ENCODE measurements at regions not wholly inside any gene's neighbourhood (a gene's known extent, or its start where the extent isn't known, plus 50 kb on each side); places are given as distances from the start of the nearest gene placed in this dataset.

- Histone ChIP-seq H4K20me1 (ENCODE audit: insufficient read depth, low read length) (no peaks in the 10 kb centered on the region), H3K4me1 (ENCODE audit: low read length) (peaks cover 12% of the 10 kb centered on the region), H3K27me3 (replicated peaks; ENCODE audit: insufficient read depth, low read length) (no peaks in the 10 kb centered on the region), H3K9me3 (replicated peaks; ENCODE audit: insufficient read depth, low read length) (no peaks in the 10 kb centered on the region), H3K4me3 (ENCODE audit: low read length) (no peak overlapping the region), H3K4me2 (ENCODE audit: low read depth, low read length) (no peak overlapping the region), H3K27ac (ENCODE audit: low read length) (no peak overlapping the region), H3F3A (ENCODE audit: insufficient read depth, low read length) (no peaks in the 10 kb centered on the region), H3K9ac (ENCODE audit: low read length) (no peak overlapping the region), H3K9me2 (replicated peaks; ENCODE audit: insufficient read depth, low read length) (no peaks in the 10 kb centered on the region), H3K36me3 (replicated peaks; ENCODE audit: insufficient read depth, low read length) (no peaks in the 10 kb centered on the region), H2AFZ (ENCODE audit: low read length) (no peak overlapping the region), H3K79me2 (ENCODE audit: low read length) (no peaks in the 10 kb centered on the region)
- TF ChIP-seq EZH2phosphoT487 (IDR thresholded peaks at IDR 0.05; ENCODE audit: low read length) (no peak), EZH2 (optimal IDR thresholded peaks at IDR 0.05; ENCODE audit: low read depth, low read length) (no peak)
- TF ChIP-seq, protein P1, sequence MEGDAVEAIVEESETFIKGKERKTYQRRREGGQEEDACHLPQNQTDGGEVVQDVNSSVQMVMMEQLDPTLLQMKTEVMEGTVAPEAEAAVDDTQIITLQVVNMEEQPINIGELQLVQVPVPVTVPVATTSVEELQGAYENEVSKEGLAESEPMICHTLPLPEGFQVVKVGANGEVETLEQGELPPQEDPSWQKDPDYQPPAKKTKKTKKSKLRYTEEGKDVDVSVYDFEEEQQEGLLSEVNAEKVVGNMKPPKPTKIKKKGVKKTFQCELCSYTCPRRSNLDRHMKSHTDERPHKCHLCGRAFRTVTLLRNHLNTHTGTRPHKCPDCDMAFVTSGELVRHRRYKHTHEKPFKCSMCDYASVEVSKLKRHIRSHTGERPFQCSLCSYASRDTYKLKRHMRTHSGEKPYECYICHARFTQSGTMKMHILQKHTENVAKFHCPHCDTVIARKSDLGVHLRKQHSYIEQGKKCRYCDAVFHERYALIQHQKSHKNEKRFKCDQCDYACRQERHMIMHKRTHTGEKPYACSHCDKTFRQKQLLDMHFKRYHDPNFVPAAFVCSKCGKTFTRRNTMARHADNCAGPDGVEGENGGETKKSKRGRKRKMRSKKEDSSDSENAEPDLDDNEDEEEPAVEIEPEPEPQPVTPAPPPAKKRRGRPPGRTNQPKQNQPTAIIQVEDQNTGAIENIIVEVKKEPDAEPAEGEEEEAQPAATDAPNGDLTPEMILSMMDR (IDR thresholded peaks at IDR 0.05; ENCODE audit: low read length) = no peak
- DNase-seq = no peak
Measured at GRCh38 chr10:62614389-62615157, 189.9 kb upstream of the ADO start.

GRCh38 chr10:62616885-62617590 lies 187.5 kb upstream of the ADO start:
- Histone ChIP-seq H2AFZ (ENCODE audit: low read length) (no peak overlapping the region), H3K4me2 (ENCODE audit: low read depth, low read length) (no peak overlapping the region), H3K9me3 (replicated peaks; ENCODE audit: insufficient read depth, low read length) (no peaks in the 10 kb centered on the region), H3K9me2 (replicated peaks; ENCODE audit: insufficient read depth, low read length) (no peaks in the 10 kb centered on the region), H3F3A (ENCODE audit: insufficient read depth, low read length) (no peaks in the 10 kb centered on the region), H3K36me3 (replicated peaks; ENCODE audit: insufficient read depth, low read length) (no peaks in the 10 kb centered on the region), H3K27me3 (replicated peaks; ENCODE audit: insufficient read depth, low read length) (no peaks in the 10 kb centered on the region), H3K27ac (ENCODE audit: low read length) (no peak overlapping the region), H3K79me2 (ENCODE audit: low read length) (no peaks in the 10 kb centered on the region), H3K4me1 (ENCODE audit: low read length) (peaks cover 8% of the 10 kb centered on the region; the same call in 1 of the 2 replicates), H3K9ac (ENCODE audit: low read length) (no peak overlapping the region), H3K4me3 (ENCODE audit: low read length) (no peak overlapping the region), H4K20me1 (ENCODE audit: insufficient read depth, low read length) (no peaks in the 10 kb centered on the region)
- TF ChIP-seq, protein P1 (IDR thresholded peaks at IDR 0.05; ENCODE audit: low read length) = 0 out of 2 replicates have a peak, but pooled peaks have one; percentile 9
- no peak for TF ChIP-seq EZH2 (optimal IDR thresholded peaks at IDR 0.05; ENCODE audit: low read depth, low read length)
- no peak for DNase-seq

- H3K9ac ChIP-seq (ENCODE audit: low read length) = no peak overlapping the region
- peaks cover 8% of the 10 kb centered on the region; the same call in 1 of the 2 replicates for H3K4me1 ChIP-seq (ENCODE audit: low read length)
- H3K27ac ChIP-seq (ENCODE audit: low read length) = no peak overlapping the region
- H4K20me1 ChIP-seq (ENCODE audit: insufficient read depth, low read length) = no peaks in the 10 kb centered on the region
- H3K27me3 ChIP-seq (replicated peaks; ENCODE audit: insufficient read depth, low read length) = no peaks in the 10 kb centered on the region
- DNase-seq = no peak
- no peak overlapping the region for H3K4me2 ChIP-seq (ENCODE audit: low read depth, low read length)
- no peaks in the 10 kb centered on the region for H3K9me3 ChIP-seq (replicated peaks; ENCODE audit: insufficient read depth, low read length)
- TF ChIP-seq EZH2phosphoT487 (IDR thresholded peaks at IDR 0.05; ENCODE audit: low read length) (no peak), EZH2 (optimal IDR thresholded peaks at IDR 0.05; ENCODE audit: low read depth, low read length) (no peak)
- TF ChIP-seq, protein P1 (IDR thresholded peaks at IDR 0.05; ENCODE audit: low read length) = no peak
- H3K4me3 ChIP-seq (ENCODE audit: low read length) = no peak overlapping the region
- H3F3A ChIP-seq (ENCODE audit: insufficient read depth, low read length) = no peaks in the 10 kb centered on the region
- H2AFZ ChIP-seq (ENCODE audit: low read length) = no peak overlapping the region
- no peaks in the 10 kb centered on the region for H3K79me2 ChIP-seq (ENCODE audit: low read length)
- H3K36me3 ChIP-seq (replicated peaks; ENCODE audit: insufficient read depth, low read length) = no peaks in the 10 kb centered on the region
- no peaks in the 10 kb centered on the region for H3K9me2 ChIP-seq (replicated peaks; ENCODE audit: insufficient read depth, low read length)
Measured at GRCh38 chr10:62617652-62618051, 186.9 kb upstream of the ADO start.

Data from MM.1S (cell line).